Retinal pigment epithelial cell (primary cell): ENCODE measurements at regions not wholly inside any gene's neighbourhood (a gene's known extent, or its start where the extent isn't known, plus 50 kb on each side); places are given as distances from the start of the nearest gene placed in this dataset.

Source experiments
- DNase-seq: peaks from one replicate; pipeline ENCODE4 v3.0.0-alpha.2; 2010; ENCODE audit warnings: low read depth
- H3K4me3 ChIP-seq: 2 replicates; pipeline ENCODE4 v1.5.1; 2011; ENCODE audit warnings: mild to moderate bottlenecking, low read length, control low read depth, moderate library complexity
- CTCF ChIP-seq: conservative IDR thresholded peaks from 2 replicates; pipeline ENCODE4 v1.5.1; 2011; ENCODE audit warnings: low read depth, low read length, control low read depth, inconsistent platforms

- DNase-seq, result no peak
- no peak for TF ChIP-seq CTCF
- no peak overlapping the region for H3K4me3 ChIP-seq
Measured at GRCh38 chr21:28826569-28826968, 166.1 kb downstream of the LTN1 start.

- no peak for TF ChIP-seq CTCF
- DNase-seq, result no peak
Measured at GRCh38 chr21:28826021-28826420, 166.7 kb downstream of the LTN1 start.

GRCh38 chr21:28823429-28823828 is 169.2 kb downstream of the LTN1 start:
- H3K4me3 ChIP-seq, result no peak overlapping the region
- TF ChIP-seq CTCF, result no peak
- DNase-seq, result no peak

More at GRCh38 chr21:28826021-28826420, 166.7 kb downstream of the LTN1 start:
- no peak overlapping the region for H3K4me3 ChIP-seq

GRCh38 chr21:28822486-28823335 is 170.0 kb downstream of the LTN1 start:
- no peak for DNase-seq
- no peak overlapping the region for H3K4me3 ChIP-seq
- no peak for TF ChIP-seq CTCF

GRCh38 chr21:28822123-28822399 is 170.6 kb downstream of the LTN1 start:
- DNase-seq, result no peak

GRCh38 chr21:28821276-28822122 is 171.2 kb downstream of the LTN1 start:
- DNase-seq, result no peak
- no peak overlapping the region for H3K4me3 ChIP-seq
- no peak for TF ChIP-seq CTCF

More at GRCh38 chr21:28822123-28822399, 170.6 kb downstream of the LTN1 start:
- H3K4me3 ChIP-seq, result no peak overlapping the region
- TF ChIP-seq CTCF, result no peak
